NCI-H2107 treated with DMSO at 0.1 percent for 48 hours (cell line): ENCODE measurements at regions not wholly inside any gene's neighbourhood (a gene's known extent, or its start where the extent isn't known, plus 50 kb on each side); places are given as distances from the start of the nearest gene placed in this dataset.
A peak's percentile ranks its signal among the peaks of the same experiment; 100 is the strongest.
"Not testable (repeated sequence)": the region's sequence is repeated elsewhere in the genome, so short reads cannot be mapped to it uniquely, and the experiment has no call there.

Experiments used
- DNase-seq: peaks from one replicate; lab custom pipeline; 2025; ENCODE audit not compliant: unreplicated experiment; lab: John Stamatoyannopoulos, UW

DNA sequence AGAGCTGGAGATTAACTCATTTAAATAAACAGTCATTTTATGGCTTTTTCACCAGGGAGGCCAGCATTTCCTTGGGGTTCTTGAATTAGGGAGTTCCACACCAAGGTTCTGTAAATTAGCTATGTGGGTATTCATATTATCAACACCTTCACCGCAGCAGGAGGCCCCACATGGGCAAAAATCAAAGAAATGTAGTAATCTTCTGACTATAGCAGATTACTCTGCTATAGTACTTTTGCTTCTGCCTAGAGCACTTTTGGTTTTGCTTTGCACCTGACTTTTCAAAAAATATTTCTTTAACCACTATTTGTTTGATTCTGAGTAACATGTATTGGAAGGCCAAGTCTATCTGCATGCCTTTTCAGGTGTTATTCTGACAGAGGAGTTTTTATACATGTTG lies 108.6 kb upstream of the POMZP3 start:
- DNase-seq = not testable (repeated sequence)

- not testable (repeated sequence) for DNase-seq
Measured at GRCh38 chr7:76728571-76728974, 101.5 kb upstream of the POMZP3 start.

GRCh38 chr7:76723928-76724327 lies 96.8 kb upstream of the POMZP3 start:
- not testable (repeated sequence) for DNase-seq

DNA sequence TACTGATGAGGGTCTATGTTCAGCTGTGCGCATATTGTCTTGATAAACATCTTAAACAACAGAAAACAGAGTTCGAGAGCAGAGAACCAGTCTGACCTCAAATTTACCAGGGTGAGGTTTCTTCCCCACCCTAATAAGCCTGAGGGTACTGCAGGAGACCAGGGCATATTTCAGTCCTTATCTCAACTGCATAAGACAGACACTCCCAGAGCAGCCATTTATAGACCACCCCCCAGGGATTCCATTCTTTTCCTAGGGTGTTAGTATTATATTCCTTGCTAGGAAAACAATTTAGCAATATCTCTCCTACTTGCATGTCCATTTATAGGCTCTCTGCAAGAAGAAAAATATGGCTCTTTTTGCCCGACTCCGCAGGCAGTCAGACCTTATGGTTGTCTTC lies 89.5 kb upstream of the POMZP3 start:
- not testable (repeated sequence) for DNase-seq

- DNase-seq = not testable (repeated sequence)
Measured at GRCh38 chr7:76712926-76713325, 85.8 kb upstream of the POMZP3 start.

DNA sequence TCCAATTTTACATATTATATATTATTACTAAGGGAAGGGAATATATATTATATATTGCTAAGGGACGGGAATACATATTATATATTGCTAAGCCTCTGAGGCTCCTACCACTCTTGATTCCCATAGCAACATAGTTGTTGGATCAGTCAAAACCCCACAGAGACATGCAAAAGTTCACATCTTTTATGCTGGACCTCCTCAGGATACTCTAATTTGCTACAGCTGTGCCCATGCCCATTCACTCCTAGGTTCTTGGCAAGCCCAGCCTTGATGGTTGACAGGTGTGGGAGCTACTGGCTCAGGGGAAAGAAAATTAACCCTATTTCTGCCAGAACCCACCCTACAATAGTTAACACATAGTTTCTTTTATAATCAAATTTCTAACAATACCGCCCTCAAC lies 84.6 kb upstream of the POMZP3 start:
- peak; percentile 60 for DNase-seq

- not testable (repeated sequence) for DNase-seq
Measured at GRCh38 chr7:76709703-76710102, 82.6 kb upstream of the POMZP3 start.

- DNase-seq = not testable (repeated sequence)
Measured at GRCh38 chr7:76708446-76708845, 81.4 kb upstream of the POMZP3 start.

DNA sequence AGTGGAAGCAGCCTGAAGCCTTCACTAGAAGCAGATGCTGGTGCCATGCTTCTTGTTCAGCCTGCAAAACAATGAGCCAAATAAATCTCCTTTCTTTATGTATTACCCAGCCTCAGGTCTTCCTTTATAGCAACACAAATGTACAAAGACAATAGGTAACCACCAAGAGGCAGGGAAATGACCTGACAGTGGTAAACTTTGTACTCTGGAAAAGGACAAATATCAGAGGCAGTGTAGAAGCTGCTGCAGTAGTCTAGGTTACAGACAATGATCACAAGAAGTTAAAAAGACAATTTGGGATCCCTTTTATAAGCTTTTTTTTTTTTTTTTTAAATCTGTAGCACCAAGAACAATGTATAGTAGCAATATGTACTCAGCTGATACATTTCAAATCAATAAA lies 76.7 kb upstream of the POMZP3 start:
- not testable (repeated sequence) for DNase-seq

- not testable (repeated sequence) for DNase-seq
Measured at GRCh38 chr7:76686277-76686676, 59.2 kb upstream of the POMZP3 start.

DNA sequence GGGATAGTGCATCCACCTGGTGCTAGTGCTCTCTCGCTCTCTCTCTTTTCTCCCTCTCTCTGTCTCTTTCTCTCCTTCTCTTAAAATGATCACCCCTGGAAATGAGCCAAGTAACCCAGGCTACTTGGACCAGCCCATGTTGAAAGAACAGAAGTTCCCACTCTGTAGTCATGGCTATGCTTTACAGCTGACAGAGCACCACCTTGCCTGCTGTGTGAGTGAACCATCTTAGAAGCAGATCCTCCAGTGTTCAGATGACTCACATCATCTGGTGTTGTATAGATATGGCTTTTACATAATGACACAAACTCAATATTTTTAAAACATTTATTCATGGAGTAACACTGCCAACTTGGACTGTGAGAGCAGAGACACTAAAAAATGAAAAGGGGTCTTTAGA lies 57.7 kb upstream of the POMZP3 start:
- DNase-seq = not testable (repeated sequence)

DNA sequence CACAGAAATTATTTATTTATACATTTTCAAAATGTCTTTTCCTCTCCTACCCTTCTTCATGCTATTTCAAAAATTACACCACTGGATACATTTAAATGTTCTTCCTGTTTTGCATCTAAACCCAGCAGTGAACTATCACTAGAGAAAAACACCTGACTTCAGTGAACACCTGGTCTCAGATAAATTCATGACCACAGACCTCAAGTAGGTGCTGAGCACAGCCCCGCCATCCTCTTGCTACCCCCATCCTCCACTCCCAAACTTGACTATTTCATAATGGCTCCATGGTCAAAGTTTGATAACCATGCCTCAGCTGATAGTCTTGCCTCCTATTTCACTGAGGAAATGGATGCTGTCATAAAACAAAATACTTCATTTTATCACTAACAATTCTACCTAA lies 56.6 kb upstream of the POMZP3 start:
- peak; percentile 23 for DNase-seq

GRCh38 chr7:76681810-76682209 lies 54.7 kb upstream of the POMZP3 start:
- peak; percentile 91 for DNase-seq

DNA sequence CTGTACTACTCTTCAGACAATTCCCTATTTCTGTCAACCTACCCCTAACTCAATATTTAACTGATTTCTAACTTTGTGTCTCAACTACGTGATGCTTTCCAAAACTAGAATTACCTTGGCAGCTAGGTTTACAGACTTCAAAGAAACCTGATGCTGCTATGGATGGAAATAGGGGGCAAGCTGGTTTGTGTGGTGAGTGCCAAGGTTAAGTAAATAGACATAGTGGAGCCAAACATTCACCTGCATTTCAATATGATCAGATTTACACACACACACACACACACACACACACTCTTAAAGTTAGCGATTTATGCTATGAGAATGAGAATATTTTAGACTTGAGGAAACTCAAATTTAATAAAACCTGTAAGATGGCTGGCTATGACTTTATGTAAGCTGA lies 52.1 kb upstream of the POMZP3 start:
- DNase-seq = peak; percentile 19

GRCh38 chr7:76678500-76678899 lies 51.4 kb upstream of the POMZP3 start:
- DNase-seq = not testable (repeated sequence)

DNA sequence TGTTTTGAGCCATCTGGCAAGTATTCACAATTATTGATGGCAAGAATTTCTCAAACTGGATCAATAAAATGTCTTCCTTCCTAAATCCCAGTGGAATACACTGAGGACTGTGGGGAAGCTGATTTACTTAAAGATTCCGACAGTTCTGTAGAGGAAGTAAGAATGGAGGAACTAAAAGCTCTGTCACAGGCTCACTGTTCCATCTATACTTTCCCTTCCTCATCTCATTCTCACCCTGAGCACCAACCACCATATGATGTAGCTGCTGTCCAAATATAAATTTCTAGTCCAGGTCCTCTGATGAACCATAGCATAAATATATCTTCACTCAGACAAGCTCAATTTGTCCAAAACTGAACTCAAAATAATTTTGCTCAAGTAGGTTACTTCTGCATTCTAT lies 49.8 kb upstream of the POMZP3 start:
- not testable (repeated sequence) for DNase-seq
